GM23338 (cell line): ENCODE measurements at regions not wholly inside any gene's neighbourhood (a gene's known extent, or its start where the extent isn't known, plus 50 kb on each side); places are given as distances from the start of the nearest gene placed in this dataset.

ENCODE experiments used
- CREB1 ChIP-seq: fragments of 250-450 bp; sonication (Bioruptor Pico); IDR thresholded peaks from 2 replicates; pipeline ENCODE4 v1.5.0; 2020; ENCODE audit warnings: low read depth, mild to moderate bottlenecking, moderate library complexity
- CTCF ChIP-seq, 2 experiments: fragments of 200-600 bp in 1 of 2; sonication (generic) in 1 of 2; conservative IDR thresholded peaks; 2 replicates each; pipeline versions ENCODE4 v1.5.1 to v1.6.1; 2016 to 2017; ENCODE audit warnings: antibody characterized with exemption in 2 of 2, low read depth in 2 of 2, mild to moderate bottlenecking in 2 of 2, moderate library complexity in 1 of 2
- EZH2 ChIP-seq: fragments of 200-600 bp; sonication (generic); IDR thresholded peaks from one replicate; pipeline ENCODE4 v1.8.0; 2017; ENCODE audit warnings: antibody characterized with exemption, mild to moderate bottlenecking, low read depth; ENCODE audit not compliant: unreplicated experiment
- EZH2phosphoT487 ChIP-seq: fragments of 200-600 bp; sonication (generic); IDR thresholded peaks from one replicate; pipeline ENCODE4 v1.8.1; 2018; ENCODE audit warnings: antibody characterized with exemption; ENCODE audit not compliant: unreplicated experiment
- NANOG ChIP-seq: IDR thresholded peaks from 2 replicates; pipeline ENCODE4 v1.6.1; 2016; ENCODE audit warnings: antibody characterized with exemption, borderline replicate concordance
- POLR2AphosphoS5 ChIP-seq: IDR thresholded peaks from 2 replicates; pipeline ENCODE4 v1.6.1; 2016; ENCODE audit warnings: antibody characterized with exemption, low read depth
- STAT1 ChIP-seq: IDR thresholded peaks from one replicate; pipeline ENCODE4 v1.6.1; 2016; ENCODE audit warnings: antibody characterized with exemption; ENCODE audit not compliant: unreplicated experiment
- TF ChIP-seq, protein P1 (sequence below): IDR thresholded peaks from one replicate; pipeline ENCODE4 v1.6.1; 2018; ENCODE audit warnings: antibody characterized with exemption; ENCODE audit not compliant: unreplicated experiment
- TF ChIP-seq, protein P2 (sequence below): fragments of 250-450 bp; sonication (Bioruptor Pico); IDR thresholded peaks from 2 replicates; pipeline ENCODE4 v1.5.0; 2020; ENCODE audit warnings: mild to moderate bottlenecking, moderate library complexity

DNA sequence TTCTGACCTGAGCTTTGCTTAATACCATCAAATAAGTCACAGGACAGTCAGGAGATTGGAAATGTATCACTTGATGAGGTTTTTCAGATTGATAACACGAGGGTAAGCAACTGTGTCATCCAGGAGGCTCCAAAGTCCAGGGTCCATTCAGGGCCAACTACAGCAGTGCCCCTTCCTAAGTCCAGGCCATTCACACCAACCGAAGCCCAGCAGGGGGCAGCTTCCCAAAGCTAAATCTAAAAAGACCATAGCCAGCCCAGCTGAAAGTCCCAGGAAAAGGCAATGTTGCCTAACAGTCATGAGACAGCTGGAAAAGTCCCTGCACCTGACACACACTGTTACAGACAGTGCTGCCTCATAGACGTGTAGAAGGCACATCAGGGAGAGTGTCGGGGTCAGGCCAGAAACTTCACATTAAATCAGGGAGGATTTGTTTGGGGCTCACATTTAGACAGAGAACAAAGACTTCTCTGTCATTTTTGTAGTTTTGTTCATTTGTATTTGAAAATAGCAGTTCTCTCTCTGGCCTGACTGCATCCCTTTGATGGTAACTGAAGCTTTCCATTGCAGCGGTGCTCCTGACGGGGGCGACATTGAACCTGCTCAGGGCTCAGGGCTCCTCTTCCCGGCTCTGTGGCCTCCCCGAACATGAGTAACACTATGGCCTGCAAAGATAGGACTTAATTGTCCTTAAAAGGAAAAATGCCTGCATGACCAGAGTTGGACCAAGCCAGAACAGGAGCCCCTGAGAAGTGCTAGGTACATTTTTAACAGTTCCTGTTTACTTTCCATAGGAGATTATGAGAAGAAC is 200.4 kb downstream of the NRIP1 start:
- peak; percentile 79 to 85 for TF ChIP-seq CTCF (conservative IDR thresholded peaks at IDR 0.05; ENCODE audit: low read depth in 2 of 2)
- TF ChIP-seq, protein P1, sequence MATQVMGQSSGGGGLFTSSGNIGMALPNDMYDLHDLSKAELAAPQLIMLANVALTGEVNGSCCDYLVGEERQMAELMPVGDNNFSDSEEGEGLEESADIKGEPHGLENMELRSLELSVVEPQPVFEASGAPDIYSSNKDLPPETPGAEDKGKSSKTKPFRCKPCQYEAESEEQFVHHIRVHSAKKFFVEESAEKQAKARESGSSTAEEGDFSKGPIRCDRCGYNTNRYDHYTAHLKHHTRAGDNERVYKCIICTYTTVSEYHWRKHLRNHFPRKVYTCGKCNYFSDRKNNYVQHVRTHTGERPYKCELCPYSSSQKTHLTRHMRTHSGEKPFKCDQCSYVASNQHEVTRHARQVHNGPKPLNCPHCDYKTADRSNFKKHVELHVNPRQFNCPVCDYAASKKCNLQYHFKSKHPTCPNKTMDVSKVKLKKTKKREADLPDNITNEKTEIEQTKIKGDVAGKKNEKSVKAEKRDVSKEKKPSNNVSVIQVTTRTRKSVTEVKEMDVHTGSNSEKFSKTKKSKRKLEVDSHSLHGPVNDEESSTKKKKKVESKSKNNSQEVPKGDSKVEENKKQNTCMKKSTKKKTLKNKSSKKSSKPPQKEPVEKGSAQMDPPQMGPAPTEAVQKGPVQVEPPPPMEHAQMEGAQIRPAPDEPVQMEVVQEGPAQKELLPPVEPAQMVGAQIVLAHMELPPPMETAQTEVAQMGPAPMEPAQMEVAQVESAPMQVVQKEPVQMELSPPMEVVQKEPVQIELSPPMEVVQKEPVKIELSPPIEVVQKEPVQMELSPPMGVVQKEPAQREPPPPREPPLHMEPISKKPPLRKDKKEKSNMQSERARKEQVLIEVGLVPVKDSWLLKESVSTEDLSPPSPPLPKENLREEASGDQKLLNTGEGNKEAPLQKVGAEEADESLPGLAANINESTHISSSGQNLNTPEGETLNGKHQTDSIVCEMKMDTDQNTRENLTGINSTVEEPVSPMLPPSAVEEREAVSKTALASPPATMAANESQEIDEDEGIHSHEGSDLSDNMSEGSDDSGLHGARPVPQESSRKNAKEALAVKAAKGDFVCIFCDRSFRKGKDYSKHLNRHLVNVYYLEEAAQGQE, result no peak
- TF ChIP-seq EZH2, result no peak
- TF ChIP-seq POLR2AphosphoS5, result no peak
- no peak for TF ChIP-seq EZH2phosphoT487
- TF ChIP-seq, protein P2, sequence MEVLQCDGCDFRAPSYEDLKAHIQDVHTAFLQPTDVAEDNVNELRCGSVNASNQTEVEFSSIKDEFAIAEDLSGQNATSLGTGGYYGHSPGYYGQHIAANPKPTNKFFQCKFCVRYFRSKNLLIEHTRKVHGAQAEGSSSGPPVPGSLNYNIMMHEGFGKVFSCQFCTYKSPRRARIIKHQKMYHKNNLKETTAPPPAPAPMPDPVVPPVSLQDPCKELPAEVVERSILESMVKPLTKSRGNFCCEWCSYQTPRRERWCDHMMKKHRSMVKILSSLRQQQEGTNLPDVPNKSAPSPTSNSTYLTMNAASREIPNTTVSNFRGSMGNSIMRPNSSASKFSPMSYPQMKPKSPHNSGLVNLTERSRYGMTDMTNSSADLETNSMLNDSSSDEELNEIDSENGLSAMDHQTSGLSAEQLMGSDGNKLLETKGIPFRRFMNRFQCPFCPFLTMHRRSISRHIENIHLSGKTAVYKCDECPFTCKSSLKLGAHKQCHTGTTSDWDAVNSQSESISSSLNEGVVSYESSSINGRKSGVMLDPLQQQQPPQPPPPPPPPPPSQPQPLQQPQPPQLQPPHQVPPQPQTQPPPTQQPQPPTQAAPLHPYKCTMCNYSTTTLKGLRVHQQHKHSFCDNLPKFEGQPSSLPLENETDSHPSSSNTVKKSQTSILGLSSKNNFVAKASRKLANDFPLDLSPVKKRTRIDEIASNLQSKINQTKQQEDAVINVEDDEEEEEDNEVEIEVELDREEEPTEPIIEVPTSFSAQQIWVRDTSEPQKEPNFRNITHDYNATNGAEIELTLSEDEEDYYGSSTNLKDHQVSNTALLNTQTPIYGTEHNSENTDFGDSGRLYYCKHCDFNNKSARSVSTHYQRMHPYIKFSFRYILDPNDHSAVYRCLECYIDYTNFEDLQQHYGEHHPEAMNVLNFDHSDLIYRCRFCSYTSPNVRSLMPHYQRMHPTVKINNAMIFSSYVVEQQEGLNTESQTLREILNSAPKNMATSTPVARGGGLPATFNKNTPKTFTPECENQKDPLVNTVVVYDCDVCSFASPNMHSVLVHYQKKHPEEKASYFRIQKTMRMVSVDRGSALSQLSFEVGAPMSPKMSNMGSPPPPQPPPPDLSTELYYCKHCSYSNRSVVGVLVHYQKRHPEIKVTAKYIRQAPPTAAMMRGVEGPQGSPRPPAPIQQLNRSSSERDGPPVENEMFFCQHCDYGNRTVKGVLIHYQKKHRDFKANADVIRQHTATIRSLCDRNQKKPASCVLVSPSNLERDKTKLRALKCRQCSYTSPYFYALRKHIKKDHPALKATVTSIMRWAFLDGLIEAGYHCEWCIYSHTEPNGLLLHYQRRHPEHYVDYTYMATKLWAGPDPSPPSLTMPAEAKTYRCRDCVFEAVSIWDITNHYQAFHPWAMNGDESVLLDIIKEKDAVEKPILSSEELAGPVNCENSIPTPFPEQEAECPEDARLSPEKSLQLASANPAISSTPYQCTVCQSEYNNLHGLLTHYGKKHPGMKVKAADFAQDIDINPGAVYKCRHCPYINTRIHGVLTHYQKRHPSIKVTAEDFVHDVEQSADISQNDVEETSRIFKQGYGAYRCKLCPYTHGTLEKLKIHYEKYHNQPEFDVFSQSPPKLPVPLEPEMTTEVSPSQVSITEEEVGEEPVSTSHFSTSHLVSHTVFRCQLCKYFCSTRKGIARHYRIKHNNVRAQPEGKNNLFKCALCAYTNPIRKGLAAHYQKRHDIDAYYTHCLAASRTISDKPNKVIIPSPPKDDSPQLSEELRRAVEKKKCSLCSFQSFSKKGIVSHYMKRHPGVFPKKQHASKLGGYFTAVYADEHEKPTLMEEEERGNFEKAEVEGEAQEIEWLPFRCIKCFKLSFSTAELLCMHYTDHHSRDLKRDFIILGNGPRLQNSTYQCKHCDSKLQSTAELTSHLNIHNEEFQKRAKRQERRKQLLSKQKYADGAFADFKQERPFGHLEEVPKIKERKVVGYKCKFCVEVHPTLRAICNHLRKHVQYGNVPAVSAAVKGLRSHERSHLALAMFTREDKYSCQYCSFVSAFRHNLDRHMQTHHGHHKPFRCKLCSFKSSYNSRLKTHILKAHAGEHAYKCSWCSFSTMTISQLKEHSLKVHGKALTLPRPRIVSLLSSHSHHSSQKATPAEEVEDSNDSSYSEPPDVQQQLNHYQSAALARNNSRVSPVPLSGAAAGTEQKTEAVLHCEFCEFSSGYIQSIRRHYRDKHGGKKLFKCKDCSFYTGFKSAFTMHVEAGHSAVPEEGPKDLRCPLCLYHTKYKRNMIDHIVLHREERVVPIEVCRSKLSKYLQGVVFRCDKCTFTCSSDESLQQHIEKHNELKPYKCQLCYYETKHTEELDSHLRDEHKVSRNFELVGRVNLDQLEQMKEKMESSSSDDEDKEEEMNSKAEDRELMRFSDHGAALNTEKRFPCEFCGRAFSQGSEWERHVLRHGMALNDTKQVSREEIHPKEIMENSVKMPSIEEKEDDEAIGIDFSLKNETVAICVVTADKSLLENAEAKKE, result 0 out of 2 replicates have a peak, but pooled peaks have one; percentile 21
- TF ChIP-seq NANOG, result no peak
- TF ChIP-seq STAT1, result no peak
- TF ChIP-seq CREB1 (CRISPR knock-in tag), result no peak
